HPDE6-E6E7 (cell line): ENCODE measurements at regions not wholly inside any gene's neighbourhood (a gene's known extent, or its start where the extent isn't known, plus 50 kb on each side); places are given as distances from the start of the nearest gene placed in this dataset.

Source experiments
- DNase-seq: peaks from one replicate; pipeline ENCODE4 v3.0.0; 2011; ENCODE audit warnings: missing footprints; ENCODE audit errors: extremely low spot score

GRCh38 chr6:109315341-109316110 lies 66.7 kb downstream of the CD164 start:
- DNase-seq: no peak

- no peak for DNase-seq
Measured at GRCh38 chr6:109314313-109314712, 68.0 kb downstream of the CD164 start.

- DNase-seq: no peak
Measured at GRCh38 chr6:109313139-109313538, 69.1 kb downstream of the CD164 start.

GRCh38 chr6:109311471-109311870 lies 70.8 kb downstream of the CD164 start:
- no peak for DNase-seq

GRCh38 chr6:109309917-109310316 lies 72.3 kb downstream of the CD164 start:
- DNase-seq: no peak

GRCh38 chr6:109308018-109308492 lies 74.2 kb downstream of the CD164 start:
- DNase-seq: no peak

- no peak for DNase-seq
Measured at GRCh38 chr6:109306733-109307132, 75.5 kb downstream of the CD164 start.

GRCh38 chr6:109305028-109305427 lies 77.2 kb downstream of the CD164 start:
- DNase-seq: no peak

- no peak for DNase-seq
Measured at GRCh38 chr6:109304284-109305015, 77.8 kb downstream of the CD164 start.

GRCh38 chr6:109303640-109304283 lies 78.5 kb downstream of the CD164 start:
- no peak for DNase-seq

- DNase-seq: no peak
Measured at GRCh38 chr6:109303164-109303563, 79.1 kb downstream of the CD164 start.

GRCh38 chr6:109302176-109302575 lies 80.1 kb downstream of the CD164 start:
- no peak for DNase-seq

GRCh38 chr6:109301418-109301817 lies 80.8 kb downstream of the CD164 start:
- DNase-seq: no peak

GRCh38 chr6:109300874-109301273 lies 81.4 kb downstream of the CD164 start:
- DNase-seq: no peak

- DNase-seq: no peak
Measured at GRCh38 chr6:109299776-109300564, 82.3 kb downstream of the CD164 start.

- DNase-seq: no peak
Measured at GRCh38 chr6:109299265-109299607, 83.0 kb downstream of the CD164 start.

- DNase-seq: no peak
Measured at GRCh38 chr6:109298605-109299264, 83.5 kb downstream of the CD164 start.

GRCh38 chr6:109297406-109298110 lies 84.7 kb downstream of the CD164 start:
- no peak for DNase-seq

- DNase-seq: no peak
Measured at GRCh38 chr6:109296971-109297372, 85.3 kb downstream of the CD164 start.

- no peak for DNase-seq
Measured at GRCh38 chr6:109296452-109296851, 85.8 kb downstream of the CD164 start.

GRCh38 chr6:109295774-109296156 lies 86.5 kb downstream of the CD164 start:
- no peak for DNase-seq
